ENCODE measurements at regions not wholly inside any gene's neighbourhood (a gene's known extent, or its start where the extent isn't known, plus 50 kb on each side); places are given as distances from the start of the nearest gene placed in this dataset.
A peak's percentile ranks its signal among the peaks of the same experiment; 100 is the strongest.

- Histone ChIP-seq H3K79me2 (ENCODE audit: control insufficient read depth, insufficient read depth, low read length) (no peaks in the 10 kb centered on the region), H3K4me3 (ENCODE audit: control insufficient read depth in 2 of 3, extremely low read depth in 1 of 3, insufficient read depth in 2 of 3, low read depth in 1 of 3, low read length in 3 of 3) (no peak overlapping the region), H3K9me3 (ENCODE audit: control insufficient read depth, low read depth, low read length) (no peaks in the 10 kb centered on the region), H3K27ac (ENCODE audit: control insufficient read depth, insufficient read depth, low read length) (no peak overlapping the region), H3K4me1 (ENCODE audit: control insufficient read depth, extremely low read depth, insufficient read depth, low read length) (peaks cover 32% of the 10 kb centered on the region), H3K4me2 (ENCODE audit: control insufficient read depth, extremely low read depth, insufficient read depth, low read depth, low read length) (no peak overlapping the region), H3K9me1 (ENCODE audit: control insufficient read depth, extremely low read depth, insufficient read depth, low read length) (no peaks in the 10 kb centered on the region), H3K9ac (ENCODE audit: control insufficient read depth, extremely low read depth, insufficient read depth, low read length) (no peak overlapping the region), H2AFZ (ENCODE audit: control insufficient read depth, low read length) (peak overlapping the region; percentile 87), H4K20me1 (ENCODE audit: control insufficient read depth, extremely low read depth, insufficient read depth, low read length) (no peaks in the 10 kb centered on the region), H3K36me3 (ENCODE audit: control insufficient read depth in 2 of 2, extremely low read depth in 1 of 2, insufficient read depth in 2 of 2, low read length in 2 of 2) (no peaks in the 10 kb centered on the region), H3K27me3 (ENCODE audit: control insufficient read depth, extremely low read depth, insufficient read depth, low read length) (no peaks in the 10 kb centered on the region)
- FAIRE-seq (no peak), DNase-seq (ENCODE audit: low read depth, low spot score) (no peak)
- dilution Hi-C loops (cut with MboI; ENCODE audit: extremely low pct_ligation_motif_present, low sequenced_read_pairs), result no loop called here
- TF ChIP-seq CTCF (optimal IDR thresholded peaks at IDR 0.05 in 1 of 3, IDR thresholded peaks at IDR 0.05 in 1 of 3, conservative IDR thresholded peaks at IDR 0.05 in 1 of 3; ENCODE audit: extremely low read depth in 1 of 3, insufficient read depth in 2 of 3, low read length in 3 of 3), result no peak
- no peak for TF ChIP-seq EZH2 (IDR thresholded peaks at IDR 0.05; ENCODE audit: low read length)
Observed at GRCh38 chr14:65335411-65335947, 77.1 kb upstream of the FUT8 start.

GRCh38 chr14:65336191-65336591 is 76.3 kb upstream of the FUT8 start:
- H3K27ac ChIP-seq (ENCODE audit: control insufficient read depth, insufficient read depth, low read length), result no peak overlapping the region
- peak overlapping the region; percentile 62 for H2AFZ ChIP-seq (ENCODE audit: control insufficient read depth, low read length)
- no peaks in the 10 kb centered on the region for H3K9me1 ChIP-seq (ENCODE audit: control insufficient read depth, extremely low read depth, insufficient read depth, low read length)
- DNase-seq (ENCODE audit: low read depth, low spot score) (no peak), FAIRE-seq (no peak)
- H3K27me3 ChIP-seq (ENCODE audit: control insufficient read depth, extremely low read depth, insufficient read depth, low read length), result no peaks in the 10 kb centered on the region
- dilution Hi-C loops (cut with MboI; ENCODE audit: extremely low pct_ligation_motif_present, low sequenced_read_pairs), result no loop called here
- H3K4me3 ChIP-seq (ENCODE audit: control insufficient read depth in 2 of 3, extremely low read depth in 1 of 3, insufficient read depth in 2 of 3, low read depth in 1 of 3, low read length in 3 of 3), result no peak overlapping the region
- no peak overlapping the region for H3K4me2 ChIP-seq (ENCODE audit: control insufficient read depth, extremely low read depth, insufficient read depth, low read depth, low read length)
- H4K20me1 ChIP-seq (ENCODE audit: control insufficient read depth, extremely low read depth, insufficient read depth, low read length), result no peaks in the 10 kb centered on the region
- no peak for TF ChIP-seq EZH2 (IDR thresholded peaks at IDR 0.05; ENCODE audit: low read length)
- no peak for TF ChIP-seq CTCF (optimal IDR thresholded peaks at IDR 0.05 in 1 of 3, IDR thresholded peaks at IDR 0.05 in 1 of 3, conservative IDR thresholded peaks at IDR 0.05 in 1 of 3; ENCODE audit: extremely low read depth in 1 of 3, insufficient read depth in 2 of 3, low read length in 3 of 3)
- no peaks in the 10 kb centered on the region for H3K79me2 ChIP-seq (ENCODE audit: control insufficient read depth, insufficient read depth, low read length)
- H3K9ac ChIP-seq (ENCODE audit: control insufficient read depth, extremely low read depth, insufficient read depth, low read length), result no peak overlapping the region
- no peaks in the 10 kb centered on the region for H3K36me3 ChIP-seq (ENCODE audit: control insufficient read depth in 2 of 2, extremely low read depth in 1 of 2, insufficient read depth in 2 of 2, low read length in 2 of 2)
- H3K9me3 ChIP-seq (ENCODE audit: control insufficient read depth, low read depth, low read length), result no peaks in the 10 kb centered on the region
- peaks cover 25% of the 10 kb centered on the region for H3K4me1 ChIP-seq (ENCODE audit: control insufficient read depth, extremely low read depth, insufficient read depth, low read length)

All from keratinocyte (primary cell).